ENCODE measurements at regions not wholly inside any gene's neighbourhood (a gene's known extent, or its start where the extent isn't known, plus 50 kb on each side); places are given as distances from the start of the nearest gene placed in this dataset.

DNA sequence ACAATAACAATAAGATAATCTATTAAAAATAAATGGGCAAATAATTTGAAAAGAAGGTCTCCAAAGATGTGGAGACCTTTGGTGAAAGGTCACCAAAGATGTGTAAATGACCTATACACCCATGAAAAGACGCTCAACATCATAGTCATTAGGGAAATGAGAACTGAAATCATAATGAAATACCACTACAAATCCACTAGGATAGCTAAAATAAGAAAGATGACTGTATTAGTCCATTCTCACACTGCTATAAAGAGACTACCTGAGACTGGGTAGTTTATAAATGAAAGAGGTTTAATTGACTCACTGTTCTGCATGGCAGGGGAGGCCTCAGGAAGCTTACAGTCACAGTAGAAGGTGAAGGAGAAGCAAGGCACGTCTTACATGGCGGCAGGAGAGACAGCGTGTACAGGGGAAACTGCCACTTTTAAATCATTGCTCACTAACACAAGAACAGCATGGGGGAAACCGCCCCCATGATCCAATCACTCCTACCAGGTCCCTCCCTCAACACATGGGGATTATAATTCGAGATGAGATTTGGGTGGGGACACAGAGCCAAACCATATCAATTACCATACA, 339.6 kb downstream of the ENC1 start:
- ChIA-PET CTCF (no interaction called here), POLR2A (ENCODE audit: low non-redundant PET) (no interaction called here)
- intact Hi-C loops (cut with micrococcal nuclease; ENCODE audit: unreplicated experiment), result no loop called here
- no peaks in the 10 kb centered on the region for H3K4me1 ChIP-seq (ENCODE audit: insufficient read depth, low read length, poor library complexity, severe bottlenecking)
- H3K9me3 ChIP-seq (ENCODE audit: low read depth, low read length, poor library complexity, severe bottlenecking), result no peaks in the 10 kb centered on the region
- BruUV-seq (replicated peaks), result no TSS peak
- no peak overlapping the region for H3K4me3 ChIP-seq (ENCODE audit: low read depth, low read length, poor library complexity, severe bottlenecking)
- no peaks in the 10 kb centered on the region for H3K36me3 ChIP-seq (ENCODE audit: insufficient read depth, low read length, poor library complexity, severe bottlenecking)
- H3K27ac ChIP-seq (ENCODE audit: low read depth, low read length, poor library complexity, severe bottlenecking), result no peak overlapping the region
- no peak for TF ChIP-seq EZH2 (IDR thresholded peaks at IDR 0.05; ENCODE audit: borderline replicate concordance, low read depth, low read length, poor library complexity, severe bottlenecking)
- H3K27me3 ChIP-seq (replicated peaks; ENCODE audit: insufficient read depth, low read depth, low read length, poor library complexity), result peaks cover 9% of the 10 kb centered on the region
- no peak for DNase-seq (ENCODE audit: low spot score)

DNA sequence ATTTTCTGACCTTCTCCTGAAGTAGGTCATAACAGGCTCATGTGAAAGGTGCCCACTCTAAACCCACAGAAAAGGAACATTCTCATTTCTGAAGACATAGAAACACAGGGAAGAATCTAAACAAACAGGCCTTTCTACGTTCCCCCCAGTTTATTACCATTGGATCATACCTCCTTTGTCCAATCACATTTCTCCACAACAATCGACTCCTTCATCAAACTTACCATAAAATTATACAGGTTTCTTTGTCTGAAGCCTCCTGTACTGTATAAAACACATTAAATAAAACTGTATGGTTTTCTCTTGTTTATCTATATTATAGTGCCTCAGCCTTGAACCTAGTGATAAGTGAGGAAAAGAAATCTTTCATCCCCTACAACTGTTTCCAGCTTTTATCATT, 340.7 kb downstream of the ENC1 start:
- no peaks in the 10 kb centered on the region for H3K36me3 ChIP-seq (ENCODE audit: insufficient read depth, low read length, poor library complexity, severe bottlenecking)
- no TSS peak for BruUV-seq (replicated peaks)
- no peak for DNase-seq (ENCODE audit: low spot score)

DNA sequence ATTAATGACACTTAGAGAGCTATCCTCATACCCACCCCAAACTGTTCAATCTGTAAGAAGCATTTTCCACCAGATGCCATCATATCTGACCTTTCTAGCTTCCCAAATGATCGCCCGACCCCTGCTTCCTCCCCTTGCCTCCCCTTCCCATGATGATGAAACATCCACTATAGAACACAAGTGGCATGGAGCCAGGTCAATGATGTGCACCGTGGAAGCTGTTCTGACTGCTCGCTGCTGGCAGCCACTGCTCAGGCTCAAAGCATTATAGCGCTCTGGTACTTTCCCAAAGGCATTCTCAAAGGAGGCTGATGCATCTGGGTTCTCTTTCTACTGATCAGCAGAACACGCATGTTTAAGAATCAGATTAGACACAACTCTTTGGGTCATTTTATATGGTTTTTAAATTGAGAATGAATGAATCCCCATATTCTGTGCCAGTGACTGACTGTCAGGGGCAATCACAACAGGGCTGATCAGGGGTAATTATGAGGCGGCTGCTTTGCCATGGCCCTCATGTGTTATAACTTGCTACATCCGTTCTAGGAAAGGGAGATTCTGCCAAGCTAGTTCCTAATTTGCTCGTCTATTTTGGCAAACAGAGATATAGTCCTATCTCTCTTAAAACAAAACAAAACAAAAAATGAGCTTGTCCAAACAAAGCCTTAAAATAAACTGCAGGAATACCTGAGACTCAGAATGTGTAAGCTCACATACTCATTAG, 343.7 kb downstream of the ENC1 start:
- ChIA-PET POLR2A (ENCODE audit: low non-redundant PET) (no interaction called here), CTCF (no interaction called here)
- H3K27me3 ChIP-seq (replicated peaks; ENCODE audit: insufficient read depth, low read depth, low read length, poor library complexity), result peaks cover 10% of the 10 kb centered on the region
- intact Hi-C loops (cut with micrococcal nuclease; ENCODE audit: unreplicated experiment), result loop anchor here (10.0 kb wide), 1 partner anchor 348 kb away; the partner anchor contains the start of gene ENC1
- H3K4me3 ChIP-seq (ENCODE audit: low read depth, low read length, poor library complexity, severe bottlenecking), result no peak overlapping the region
- DNase-seq (ENCODE audit: low spot score), result no peak
- no peak overlapping the region for H3K27ac ChIP-seq (ENCODE audit: low read depth, low read length, poor library complexity, severe bottlenecking)
- H3K4me1 ChIP-seq (ENCODE audit: insufficient read depth, low read length, poor library complexity, severe bottlenecking), result no peaks in the 10 kb centered on the region
- no peaks in the 10 kb centered on the region for H3K9me3 ChIP-seq (ENCODE audit: low read depth, low read length, poor library complexity, severe bottlenecking)
- no TSS peak for BruUV-seq (replicated peaks)
- no peak for TF ChIP-seq EZH2 (IDR thresholded peaks at IDR 0.05; ENCODE audit: borderline replicate concordance, low read depth, low read length, poor library complexity, severe bottlenecking)
- TF ChIP-seq, protein P1, sequence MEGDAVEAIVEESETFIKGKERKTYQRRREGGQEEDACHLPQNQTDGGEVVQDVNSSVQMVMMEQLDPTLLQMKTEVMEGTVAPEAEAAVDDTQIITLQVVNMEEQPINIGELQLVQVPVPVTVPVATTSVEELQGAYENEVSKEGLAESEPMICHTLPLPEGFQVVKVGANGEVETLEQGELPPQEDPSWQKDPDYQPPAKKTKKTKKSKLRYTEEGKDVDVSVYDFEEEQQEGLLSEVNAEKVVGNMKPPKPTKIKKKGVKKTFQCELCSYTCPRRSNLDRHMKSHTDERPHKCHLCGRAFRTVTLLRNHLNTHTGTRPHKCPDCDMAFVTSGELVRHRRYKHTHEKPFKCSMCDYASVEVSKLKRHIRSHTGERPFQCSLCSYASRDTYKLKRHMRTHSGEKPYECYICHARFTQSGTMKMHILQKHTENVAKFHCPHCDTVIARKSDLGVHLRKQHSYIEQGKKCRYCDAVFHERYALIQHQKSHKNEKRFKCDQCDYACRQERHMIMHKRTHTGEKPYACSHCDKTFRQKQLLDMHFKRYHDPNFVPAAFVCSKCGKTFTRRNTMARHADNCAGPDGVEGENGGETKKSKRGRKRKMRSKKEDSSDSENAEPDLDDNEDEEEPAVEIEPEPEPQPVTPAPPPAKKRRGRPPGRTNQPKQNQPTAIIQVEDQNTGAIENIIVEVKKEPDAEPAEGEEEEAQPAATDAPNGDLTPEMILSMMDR (conservative IDR thresholded peaks at IDR 0.05; ENCODE audit: low read depth, low read length), result no peak
- H3K36me3 ChIP-seq (ENCODE audit: insufficient read depth, low read length, poor library complexity, severe bottlenecking), result no peaks in the 10 kb centered on the region

More for the DNA sequence above, 340.7 kb downstream of the ENC1 start:
- intact Hi-C loops (cut with micrococcal nuclease; ENCODE audit: unreplicated experiment), result loop anchor here (10.0 kb wide), 1 partner anchor 345 kb away; the partner anchor contains the start of gene ENC1
- Histone ChIP-seq H3K4me1 (ENCODE audit: insufficient read depth, low read length, poor library complexity, severe bottlenecking) (no peaks in the 10 kb centered on the region), H3K9me3 (ENCODE audit: low read depth, low read length, poor library complexity, severe bottlenecking) (no peaks in the 10 kb centered on the region), H3K27me3 (replicated peaks; ENCODE audit: insufficient read depth, low read depth, low read length, poor library complexity) (peaks cover 5% of the 10 kb centered on the region), H3K27ac (ENCODE audit: low read depth, low read length, poor library complexity, severe bottlenecking) (no peak overlapping the region), H3K4me3 (ENCODE audit: low read depth, low read length, poor library complexity, severe bottlenecking) (no peak overlapping the region)
- ChIA-PET CTCF (no interaction called here), POLR2A (ENCODE audit: low non-redundant PET) (no interaction called here)
- TF ChIP-seq, protein P1 (conservative IDR thresholded peaks at IDR 0.05; ENCODE audit: low read depth, low read length), result no peak
- TF ChIP-seq EZH2 (IDR thresholded peaks at IDR 0.05; ENCODE audit: borderline replicate concordance, low read depth, low read length, poor library complexity, severe bottlenecking), result no peak
